PC-3 (cell line): ENCODE measurements at regions not wholly inside any gene's neighbourhood (a gene's known extent, or its start where the extent isn't known, plus 50 kb on each side); places are given as distances from the start of the nearest gene placed in this dataset.

Experiments
- ATAC-seq: fragments of 200-7000 bp; cut with Tn5 transposase; 2 replicates; pipeline ENCODE4 v1.9.1; 2020; ENCODE audit warnings: mild to moderate bottlenecking, moderate library complexity
- BruUV-seq: library from RNA; stranded (reverse); fragments of 400-500 nt; replicated peaks from 2 replicates; lab custom pipeline; 2021; lab: Mats Ljungman, UMichigan
- CTCF ChIA-PET: fragments of 300-600 bp; sonication (Branson Sonifier 250); formaldehyde crosslinking; loops from one replicate; lab custom pipeline; 2022; ENCODE audit warnings: antibody characterized with exemption; lab: Charles Lee
- POLR2A ChIA-PET: fragments of 300-600 bp; sonication (Branson Sonifier 250); formaldehyde crosslinking; loops from one replicate; lab custom pipeline; 2022; ENCODE audit warnings: antibody characterized with exemption; ENCODE audit not compliant: unreplicated experiment; lab: Charles Lee
- DNase-seq: peaks from one replicate; pipeline ENCODE4 v3.0.0-alpha.2; 2015
- H2AFZ ChIP-seq: fragments of 300-600 bp; sonication (generic); 2 replicates; pipeline ENCODE4 v1.6.0; 2016; ENCODE audit warnings: antibody characterized with exemption, low read length
- H3F3A ChIP-seq: fragments of 300-600 bp; sonication (generic); one replicate; pipeline ENCODE4 v1.6.0; 2017; ENCODE audit warnings: antibody characterized with exemption, low read length, control low read depth, mild to moderate bottlenecking; ENCODE audit not compliant: unreplicated experiment
- H3K27ac ChIP-seq: fragments of 300-600 bp; sonication (generic); 2 replicates; pipeline ENCODE4 v1.5.1; 2016; ENCODE audit warnings: mild to moderate bottlenecking, low read length
- H3K27me3 ChIP-seq: fragments of 300-600 bp; sonication (generic); 2 replicates; pipeline ENCODE4 v1.6.1; 2016; ENCODE audit warnings: low read length, mixed read lengths
- H3K36me3 ChIP-seq: fragments of 300-600 bp; sonication (generic); 2 replicates; pipeline ENCODE4 v1.6.1; 2016; ENCODE audit warnings: low read depth, mixed run types, low read length, mixed read lengths
- H3K4me1 ChIP-seq: fragments of 300-600 bp; sonication (generic); 2 replicates; pipeline ENCODE4 v1.5.1; 2016; ENCODE audit warnings: low read length; ENCODE audit not compliant: insufficient read depth
- H3K4me2 ChIP-seq: fragments of 300-600 bp; sonication (generic); 2 replicates; pipeline ENCODE4 v1.6.0; 2016; ENCODE audit warnings: low read length
- H3K4me3 ChIP-seq: fragments of 300-600 bp; sonication (generic); 2 replicates; pipeline ENCODE4 v1.5.1; 2016; ENCODE audit warnings: mild to moderate bottlenecking, low read length, mixed read lengths
- H3K79me2 ChIP-seq: fragments of 300-600 bp; sonication (generic); 2 replicates; pipeline ENCODE4 v1.6.1; 2017; ENCODE audit warnings: low read length, mixed read lengths
- H3K9ac ChIP-seq: fragments of 300-600 bp; sonication (generic); 2 replicates; pipeline ENCODE4 v1.6.0; 2016; ENCODE audit warnings: mild to moderate bottlenecking, low read length
- H3K9me2 ChIP-seq: fragments of 300-600 bp; sonication (generic); replicated peaks from 2 replicates; pipeline ENCODE4 v1.6.1; 2016; ENCODE audit warnings: mixed run types, low read length, mixed read lengths
- H3K9me3 ChIP-seq: fragments of 300-600 bp; sonication (generic); 2 replicates; pipeline ENCODE4 v1.6.1; 2016; ENCODE audit warnings: low read length, mixed read lengths
- H4K20me1 ChIP-seq: fragments of 300-600 bp; sonication (generic); 2 replicates; pipeline ENCODE4 v1.6.1; 2016; ENCODE audit warnings: low read length, mixed read lengths
- EZH2 ChIP-seq: fragments of 300-600 bp; sonication (generic); IDR thresholded peaks from one replicate; pipeline ENCODE4 v1.6.1; 2017; ENCODE audit warnings: antibody characterized with exemption, mild to moderate bottlenecking, low read length; ENCODE audit not compliant: unreplicated experiment
- EZH2phosphoT487 ChIP-seq: fragments of 300-600 bp; sonication (generic); IDR thresholded peaks from 2 replicates; pipeline ENCODE4 v1.6.1; 2018; ENCODE audit warnings: mild to moderate bottlenecking, antibody characterized with exemption, low read length, borderline replicate concordance
- intact Hi-C: fragments of 100-400 bp; cut with micrococcal nuclease; formaldehyde crosslinking; loops from 2 replicates; pipeline ENCODE4 v1.9.0; 2023
- TF ChIP-seq, protein P1 (sequence below): fragments of 300-600 bp; sonication (generic); conservative IDR thresholded peaks from 2 replicates; pipeline ENCODE4 v1.5.1; 2017; ENCODE audit warnings: antibody characterized with exemption, low read depth, mild to moderate bottlenecking, low read length

DNA sequence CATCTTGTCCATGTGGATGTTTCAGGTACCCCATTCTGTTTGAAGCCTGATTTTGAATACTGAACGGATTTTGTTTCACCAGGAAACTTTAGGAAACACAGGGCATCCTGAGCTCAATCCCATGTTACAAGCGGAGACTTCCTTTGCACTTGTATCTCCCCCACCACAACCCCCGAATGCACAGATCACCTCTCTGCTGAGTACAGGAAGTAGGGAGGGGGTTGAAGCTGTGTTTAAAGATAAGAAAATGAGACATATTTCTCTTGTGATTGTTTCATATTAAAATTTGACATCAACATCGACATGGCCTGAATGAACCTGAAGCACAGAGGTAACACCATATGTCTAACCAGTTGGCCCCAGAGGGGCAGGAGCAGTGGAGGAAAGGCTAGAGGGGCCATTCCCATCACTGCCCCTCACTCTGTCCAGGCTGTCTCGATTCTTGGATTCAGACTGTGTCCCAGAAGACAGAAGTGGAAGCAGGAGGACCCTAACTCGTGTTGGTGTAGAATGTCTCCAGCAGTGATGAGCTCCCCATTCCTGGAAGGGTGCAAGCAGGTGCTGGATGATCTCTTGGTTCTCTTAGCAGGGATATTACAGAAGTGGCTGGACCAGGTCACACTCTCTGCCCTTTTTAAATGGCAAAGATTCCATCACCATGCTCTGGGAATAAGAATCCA, 59.6 kb upstream of the IQSEC1 start:
- CTCF ChIA-PET = interaction anchor here (0.6 kb wide), 1 partner anchor 165 kb away, joined by 3 read pairs; no protein-coding TSS in a partner anchor

GRCh38 chr3:13132281-13132680, 59.1 kb upstream of the IQSEC1 start:
- Histone ChIP-seq H2AFZ (no peak overlapping the region), H3K9me2 (no peaks in the 10 kb centered on the region), H3K36me3 (peaks cover 7% of the 10 kb centered on the region; the same call in 1 of the 2 replicates), H3K9ac (no peak overlapping the region), H3F3A (no peaks in the 10 kb centered on the region), H3K9me3 (no peaks in the 10 kb centered on the region), H3K4me2 (no peak overlapping the region), H3K4me1 (no peaks in the 10 kb centered on the region), H3K79me2 (no peaks in the 10 kb centered on the region), H3K4me3 (no peak overlapping the region), H4K20me1 (no peaks in the 10 kb centered on the region), H3K27me3 (no peaks in the 10 kb centered on the region), H3K27ac (no peak overlapping the region)
- ChIA-PET POLR2A (no interaction called here), CTCF (interaction anchor here (0.6 kb wide), 1 partner anchor 165 kb away, joined by 3 read pairs; no protein-coding TSS in a partner anchor)
- TF ChIP-seq EZH2phosphoT487 (no peak), EZH2 (no peak)
- TF ChIP-seq, protein P1, sequence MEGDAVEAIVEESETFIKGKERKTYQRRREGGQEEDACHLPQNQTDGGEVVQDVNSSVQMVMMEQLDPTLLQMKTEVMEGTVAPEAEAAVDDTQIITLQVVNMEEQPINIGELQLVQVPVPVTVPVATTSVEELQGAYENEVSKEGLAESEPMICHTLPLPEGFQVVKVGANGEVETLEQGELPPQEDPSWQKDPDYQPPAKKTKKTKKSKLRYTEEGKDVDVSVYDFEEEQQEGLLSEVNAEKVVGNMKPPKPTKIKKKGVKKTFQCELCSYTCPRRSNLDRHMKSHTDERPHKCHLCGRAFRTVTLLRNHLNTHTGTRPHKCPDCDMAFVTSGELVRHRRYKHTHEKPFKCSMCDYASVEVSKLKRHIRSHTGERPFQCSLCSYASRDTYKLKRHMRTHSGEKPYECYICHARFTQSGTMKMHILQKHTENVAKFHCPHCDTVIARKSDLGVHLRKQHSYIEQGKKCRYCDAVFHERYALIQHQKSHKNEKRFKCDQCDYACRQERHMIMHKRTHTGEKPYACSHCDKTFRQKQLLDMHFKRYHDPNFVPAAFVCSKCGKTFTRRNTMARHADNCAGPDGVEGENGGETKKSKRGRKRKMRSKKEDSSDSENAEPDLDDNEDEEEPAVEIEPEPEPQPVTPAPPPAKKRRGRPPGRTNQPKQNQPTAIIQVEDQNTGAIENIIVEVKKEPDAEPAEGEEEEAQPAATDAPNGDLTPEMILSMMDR = no peak
- no peak for DNase-seq
- no peak for ATAC-seq
- intact Hi-C loops = no loop called here
- BruUV-seq = no TSS peak

More for the DNA sequence above, 59.6 kb upstream of the IQSEC1 start:
- Histone ChIP-seq H2AFZ (no peak overlapping the region), H3K4me1 (no peaks in the 10 kb centered on the region), H3K27me3 (no peaks in the 10 kb centered on the region), H3K36me3 (peaks cover 4% of the 10 kb centered on the region; the same call in 1 of the 2 replicates), H4K20me1 (no peaks in the 10 kb centered on the region), H3K4me3 (no peak overlapping the region), H3K27ac (no peak overlapping the region), H3K79me2 (no peaks in the 10 kb centered on the region), H3K4me2 (no peak overlapping the region), H3F3A (no peaks in the 10 kb centered on the region), H3K9me2 (no peaks in the 10 kb centered on the region), H3K9ac (no peak overlapping the region), H3K9me3 (no peaks in the 10 kb centered on the region)
- POLR2A ChIA-PET = no interaction called here
- no TSS peak for BruUV-seq
- no peak for ATAC-seq
- intact Hi-C loops = no loop called here
- TF ChIP-seq EZH2 (no peak), EZH2phosphoT487 (no peak)
- TF ChIP-seq, protein P1 = no peak
- DNase-seq = no peak

GRCh38 chr3:13130464-13131193, 57.4 kb upstream of the IQSEC1 start:
- CTCF ChIA-PET = no interaction called here
- no TSS peak for BruUV-seq
- no peaks in the 10 kb centered on the region for H3K27me3 ChIP-seq
- no peak overlapping the region for H3K4me3 ChIP-seq
- no peaks in the 10 kb centered on the region for H3F3A ChIP-seq
- H4K20me1 ChIP-seq = no peaks in the 10 kb centered on the region
- POLR2A ChIA-PET = no interaction called here
- H3K9me3 ChIP-seq = no peaks in the 10 kb centered on the region
- no peaks in the 10 kb centered on the region for H3K79me2 ChIP-seq
- no peaks in the 10 kb centered on the region for H3K4me1 ChIP-seq
- H2AFZ ChIP-seq = no peak overlapping the region
- H3K36me3 ChIP-seq = peaks cover 7% of the 10 kb centered on the region; the same call in 1 of the 2 replicates
- DNase-seq (no peak), ATAC-seq (no peak)
- no peak overlapping the region for H3K9ac ChIP-seq
- intact Hi-C loops = no loop called here
- TF ChIP-seq, protein P1 = no peak
- TF ChIP-seq EZH2phosphoT487 (no peak), EZH2 (no peak)
- H3K4me2 ChIP-seq = no peak overlapping the region
- no peak overlapping the region for H3K27ac ChIP-seq
- no peaks in the 10 kb centered on the region for H3K9me2 ChIP-seq
